NB4 (cell line): ENCODE measurements at regions not wholly inside any gene's neighbourhood (a gene's known extent, or its start where the extent isn't known, plus 50 kb on each side); places are given as distances from the start of the nearest gene placed in this dataset.

Source experiments
- CTCF ChIP-seq: IDR thresholded peaks from one replicate; pipeline ENCODE4 v1.5.1; 2012; ENCODE audit warnings: low read depth, low read length
- POLR2A ChIP-seq: IDR thresholded peaks from 2 replicates; pipeline ENCODE4 v1.6.1; 2011; ENCODE audit warnings: mild to moderate bottlenecking; ENCODE audit not compliant: insufficient read length; ENCODE audit errors: extremely low read depth

DNA sequence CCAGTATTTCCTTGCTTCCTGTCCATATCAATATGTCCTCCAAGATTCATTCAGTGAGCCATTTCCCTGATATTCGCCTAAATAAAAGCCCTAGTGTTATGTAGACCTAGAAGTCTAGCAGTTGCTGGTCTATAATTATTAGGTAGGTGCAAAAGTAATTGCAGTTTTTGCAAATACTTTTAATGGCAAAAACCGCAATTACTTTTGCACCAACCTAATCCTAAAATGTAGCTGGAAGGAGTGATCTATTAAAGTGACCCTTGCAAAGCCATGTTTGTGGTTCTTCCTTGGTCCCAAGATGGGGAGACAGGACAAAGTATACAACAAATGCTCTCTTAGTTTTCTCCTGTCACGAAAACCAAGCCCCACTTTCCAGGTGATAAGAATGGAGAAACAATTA lies 193.0 kb downstream of the IDS start:
- TF ChIP-seq POLR2A = no peak
- TF ChIP-seq CTCF = no peak
